ENCODE measurements at regions not wholly inside any gene's neighbourhood (a gene's known extent, or its start where the extent isn't known, plus 50 kb on each side); places are given as distances from the start of the nearest gene placed in this dataset.

DNA sequence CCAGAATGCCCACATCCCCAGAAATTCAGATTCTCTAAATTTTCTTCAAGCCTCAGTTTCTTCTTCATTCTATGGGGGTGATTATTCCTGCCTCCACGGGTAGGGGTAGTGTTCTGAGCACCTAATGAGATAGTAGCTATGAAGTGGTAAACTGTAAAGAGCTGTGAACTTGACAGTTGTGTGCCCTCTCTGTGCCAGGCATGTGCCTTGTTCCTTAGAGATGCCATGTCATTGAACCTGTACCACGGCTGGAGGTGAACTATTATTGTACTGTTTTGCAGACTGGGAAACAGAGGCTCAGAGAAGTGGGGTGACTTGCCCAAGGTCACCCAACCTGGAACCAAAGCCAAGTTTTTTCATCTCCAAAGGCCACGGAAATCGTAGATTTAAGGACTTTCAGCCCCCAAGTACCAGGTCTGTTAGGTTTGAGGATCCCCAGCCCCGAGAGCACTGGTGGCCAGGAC lies 67.7 kb upstream of the SIRPA start:
- Histone ChIP-seq H3K27me3 (no peaks in the 10 kb centered on the region), H3K9me3 (no peaks in the 10 kb centered on the region), H3K4me3 (ENCODE audit: low read depth, low read length) (no peak overlapping the region), H3K4me1 (no peaks in the 10 kb centered on the region), H3K36me3 (no peaks in the 10 kb centered on the region)
- no peak for DNase-seq
- TF ChIP-seq CTCF (IDR thresholded peaks at IDR 0.05; ENCODE audit: low read depth, low read length): no peak

- Histone ChIP-seq H3K27me3 (no peaks in the 10 kb centered on the region), H3K9me3 (no peaks in the 10 kb centered on the region), H3K4me3 (ENCODE audit: low read depth, low read length) (no peak overlapping the region), H3K36me3 (no peaks in the 10 kb centered on the region), H3K4me1 (no peaks in the 10 kb centered on the region)
- no peak for TF ChIP-seq CTCF (IDR thresholded peaks at IDR 0.05; ENCODE audit: low read depth, low read length)
- no peak for DNase-seq
Measured at GRCh38 chr20:1825938-1826445, 69.2 kb upstream of the SIRPA start.

GRCh38 chr20:1825507-1825906 lies 69.7 kb upstream of the SIRPA start:
- H3K4me3 ChIP-seq (ENCODE audit: low read depth, low read length): no peak overlapping the region
- no peak for TF ChIP-seq CTCF (IDR thresholded peaks at IDR 0.05; ENCODE audit: low read depth, low read length)
- no peak for DNase-seq
- H3K36me3 ChIP-seq: no peaks in the 10 kb centered on the region
- H3K4me1 ChIP-seq: no peaks in the 10 kb centered on the region
- H3K9me3 ChIP-seq: no peaks in the 10 kb centered on the region
- H3K27me3 ChIP-seq: no peaks in the 10 kb centered on the region

DNA sequence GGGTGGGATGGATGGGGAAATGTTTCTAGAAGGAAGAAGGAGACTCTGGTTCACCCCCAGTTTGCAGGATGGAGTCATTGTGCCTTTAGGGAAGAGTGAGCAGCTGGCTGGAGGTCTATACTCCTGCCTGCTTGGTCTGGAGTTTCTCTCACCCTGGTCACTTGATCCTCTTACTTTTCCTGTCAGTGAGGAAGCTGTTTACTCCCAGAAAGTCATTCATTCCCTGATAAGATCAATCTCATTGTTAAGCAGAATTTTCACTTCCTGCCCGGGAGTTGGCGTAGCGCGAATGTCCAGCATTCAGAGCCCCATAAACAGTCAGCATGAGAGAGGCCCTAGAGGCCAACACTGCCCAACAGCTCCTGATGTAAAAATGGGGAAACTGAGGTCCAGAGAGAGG lies 70.4 kb upstream of the SIRPA start:
- Histone ChIP-seq H3K27me3 (no peaks in the 10 kb centered on the region), H3K4me3 (ENCODE audit: low read depth, low read length) (no peak overlapping the region), H3K9me3 (no peaks in the 10 kb centered on the region), H3K4me1 (no peaks in the 10 kb centered on the region), H3K36me3 (no peaks in the 10 kb centered on the region)
- no peak for DNase-seq
- no peak for TF ChIP-seq CTCF (IDR thresholded peaks at IDR 0.05; ENCODE audit: low read depth, low read length)

- H3K36me3 ChIP-seq: no peaks in the 10 kb centered on the region
- no peak for DNase-seq
- H3K4me3 ChIP-seq (ENCODE audit: low read depth, low read length): no peak overlapping the region
- no peaks in the 10 kb centered on the region for H3K4me1 ChIP-seq
- no peaks in the 10 kb centered on the region for H3K27me3 ChIP-seq
- H3K9me3 ChIP-seq: no peaks in the 10 kb centered on the region
- no peak for TF ChIP-seq CTCF (IDR thresholded peaks at IDR 0.05; ENCODE audit: low read depth, low read length)
Measured at GRCh38 chr20:1824181-1824580, 71.0 kb upstream of the SIRPA start.

DNA sequence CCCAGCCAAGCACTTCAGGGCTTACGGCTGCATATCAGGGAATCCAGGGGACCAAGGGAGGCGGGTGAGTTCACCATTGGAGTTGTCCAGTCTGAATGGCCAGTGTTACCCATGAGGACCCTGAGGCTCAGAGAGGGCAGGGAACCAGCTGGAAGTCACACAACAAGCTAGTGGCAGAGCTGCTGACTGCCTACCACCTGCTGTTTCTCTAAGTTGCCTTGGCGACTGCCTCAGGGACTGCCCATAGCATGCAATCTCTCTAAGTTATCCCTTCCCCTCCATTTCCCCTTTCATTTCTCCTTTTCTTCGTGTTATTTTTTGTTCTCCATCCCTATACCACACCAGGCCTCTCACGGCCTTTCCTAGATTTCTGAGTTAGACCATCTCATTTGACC lies 71.8 kb upstream of the SIRPA start:
- H3K4me3 ChIP-seq (ENCODE audit: low read depth, low read length): no peak overlapping the region
- H3K36me3 ChIP-seq: no peaks in the 10 kb centered on the region
- no peaks in the 10 kb centered on the region for H3K4me1 ChIP-seq
- DNase-seq: no peak
- no peak for TF ChIP-seq CTCF (IDR thresholded peaks at IDR 0.05; ENCODE audit: low read depth, low read length)
- no peaks in the 10 kb centered on the region for H3K9me3 ChIP-seq
- no peaks in the 10 kb centered on the region for H3K27me3 ChIP-seq

All from BE2C (cell line).